ENCODE measurements at regions not wholly inside any gene's neighbourhood (a gene's known extent, or its start where the extent isn't known, plus 50 kb on each side); places are given as distances from the start of the nearest gene placed in this dataset.

GRCh38 chr6:3634280-3634816, 117.2 kb downstream of the PXDC1 start:
- in situ Hi-C loops (cut with HindIII; ENCODE audit: low pct_unique_long_range_greater_than_20kb, low sequenced_read_pairs): no loop called here
- no peak for TF ChIP-seq JUND (IDR thresholded peaks at IDR 0.05; ENCODE audit: low read depth)
- DNase-seq (ENCODE audit: low read depth in 1 of 2, low spot score in 1 of 2): no peak

DNA sequence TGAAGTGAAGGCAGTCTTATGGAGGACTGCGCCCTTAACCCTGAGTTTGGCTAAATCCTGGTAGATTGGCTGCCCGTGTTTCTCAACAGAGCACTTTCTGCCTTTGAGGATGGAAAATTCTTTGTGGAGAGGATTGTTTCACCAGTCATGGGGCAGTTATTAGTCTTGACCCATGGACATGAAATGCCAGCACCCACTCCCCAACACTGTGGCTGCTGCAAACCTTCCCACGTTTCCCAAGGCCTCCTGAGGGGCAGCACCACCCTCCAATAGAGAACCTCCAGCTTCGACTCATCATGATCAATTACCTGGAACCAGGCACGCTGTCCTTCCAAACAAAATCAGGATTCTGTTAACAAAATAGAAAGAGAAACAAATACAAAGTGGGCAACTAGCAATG, 117.8 kb downstream of the PXDC1 start:
- TF ChIP-seq JUND (IDR thresholded peaks at IDR 0.05; ENCODE audit: low read depth): no peak
- DNase-seq (ENCODE audit: low read depth in 1 of 2, low spot score in 1 of 2): no peak
- in situ Hi-C loops (cut with HindIII; ENCODE audit: low pct_unique_long_range_greater_than_20kb, low sequenced_read_pairs): no loop called here

GRCh38 chr6:3631877-3632276, 119.6 kb downstream of the PXDC1 start:
- TF ChIP-seq JUND (IDR thresholded peaks at IDR 0.05; ENCODE audit: low read depth): no peak
- in situ Hi-C loops (cut with HindIII; ENCODE audit: low pct_unique_long_range_greater_than_20kb, low sequenced_read_pairs): no loop called here
- no peak for DNase-seq (ENCODE audit: low read depth in 1 of 2, low spot score in 1 of 2)

GRCh38 chr6:3631186-3631585, 120.3 kb downstream of the PXDC1 start:
- TF ChIP-seq JUND (IDR thresholded peaks at IDR 0.05; ENCODE audit: low read depth): no peak
- DNase-seq (ENCODE audit: low read depth in 1 of 2, low spot score in 1 of 2): no peak
- in situ Hi-C loops (cut with HindIII; ENCODE audit: low pct_unique_long_range_greater_than_20kb, low sequenced_read_pairs): no loop called here

- in situ Hi-C loops (cut with HindIII; ENCODE audit: low pct_unique_long_range_greater_than_20kb, low sequenced_read_pairs): no loop called here
- TF ChIP-seq JUND (IDR thresholded peaks at IDR 0.05; ENCODE audit: low read depth): no peak
- no peak for DNase-seq (ENCODE audit: low read depth in 1 of 2, low spot score in 1 of 2)
These were observed 121.2 kb downstream of the PXDC1 start for GRCh38 chr6:3630258-3630835.

GRCh38 chr6:3627956-3628835, 123.3 kb downstream of the PXDC1 start:
- in situ Hi-C loops (cut with HindIII; ENCODE audit: low pct_unique_long_range_greater_than_20kb, low sequenced_read_pairs): no loop called here
- DNase-seq (ENCODE audit: low read depth in 1 of 2, low spot score in 1 of 2): no peak
- no peak for TF ChIP-seq JUND (IDR thresholded peaks at IDR 0.05; ENCODE audit: low read depth)

- DNase-seq (ENCODE audit: low read depth in 1 of 2, low spot score in 1 of 2): no peak
- no peak for TF ChIP-seq JUND (IDR thresholded peaks at IDR 0.05; ENCODE audit: low read depth)
- in situ Hi-C loops (cut with HindIII; ENCODE audit: low pct_unique_long_range_greater_than_20kb, low sequenced_read_pairs): no loop called here
These were observed 124.0 kb downstream of the PXDC1 start for GRCh38 chr6:3627501-3627900.

GRCh38 chr6:3625980-3626563, 125.4 kb downstream of the PXDC1 start:
- no peak for DNase-seq (ENCODE audit: low read depth in 1 of 2, low spot score in 1 of 2)
- TF ChIP-seq JUND (IDR thresholded peaks at IDR 0.05; ENCODE audit: low read depth): no peak
- in situ Hi-C loops (cut with HindIII; ENCODE audit: low pct_unique_long_range_greater_than_20kb, low sequenced_read_pairs): no loop called here

- TF ChIP-seq JUND (IDR thresholded peaks at IDR 0.05; ENCODE audit: low read depth): no peak
- peak in 1 of 2 experiments; percentile 18 for DNase-seq (ENCODE audit: low read depth in 1 of 2, low spot score in 1 of 2)
- in situ Hi-C loops (cut with HindIII; ENCODE audit: low pct_unique_long_range_greater_than_20kb, low sequenced_read_pairs): no loop called here
These were observed 126.1 kb downstream of the PXDC1 start for GRCh38 chr6:3625149-3625979.

DNA sequence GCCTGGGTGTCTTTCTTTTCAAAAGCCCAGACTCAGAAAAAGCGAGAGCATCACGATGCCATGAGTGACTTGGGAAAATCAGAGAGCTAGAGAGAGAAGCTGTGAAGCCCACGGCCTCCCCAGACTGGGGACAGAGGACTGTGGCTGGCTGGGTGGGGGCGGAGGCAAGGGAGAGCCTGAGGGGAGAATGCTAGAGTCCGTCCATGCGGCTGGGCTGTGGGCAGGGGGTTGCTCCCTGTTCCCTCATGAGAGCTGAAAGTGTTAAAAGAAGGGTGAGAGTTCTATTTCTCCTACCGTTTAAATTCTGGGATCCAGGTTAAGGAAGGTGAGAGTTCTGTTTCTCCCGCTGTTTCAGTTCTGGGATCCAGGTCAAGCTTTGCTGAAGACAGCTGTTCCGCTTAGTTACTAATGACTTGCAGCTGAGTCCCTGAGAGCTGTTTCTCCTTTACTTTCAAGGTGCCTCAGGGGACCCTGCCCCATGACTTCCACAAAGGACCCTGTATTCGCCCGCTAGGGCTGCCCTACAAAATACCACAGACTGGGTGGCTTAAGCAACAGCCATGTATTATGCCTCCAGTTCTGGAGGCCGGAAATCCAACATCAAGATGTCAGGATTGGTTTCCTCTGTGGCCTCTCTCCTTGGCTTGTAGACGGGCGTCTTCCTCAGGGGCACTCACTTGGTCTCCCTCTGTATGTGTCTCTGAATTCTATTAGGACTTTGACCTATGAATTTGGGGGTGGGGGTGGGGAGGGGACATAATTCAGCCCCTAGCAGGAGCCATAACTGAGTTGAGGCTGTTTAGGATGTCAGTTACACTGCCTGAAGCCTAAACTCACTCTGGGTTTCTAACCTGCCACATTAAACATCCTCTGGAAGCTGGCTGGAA, 127.0 kb downstream of the PXDC1 start:
- TF ChIP-seq JUND (IDR thresholded peaks at IDR 0.05; ENCODE audit: low read depth): no peak
- no peak for DNase-seq (ENCODE audit: low read depth in 1 of 2, low spot score in 1 of 2)
- in situ Hi-C loops (cut with HindIII; ENCODE audit: low pct_unique_long_range_greater_than_20kb, low sequenced_read_pairs): no loop called here

DNA sequence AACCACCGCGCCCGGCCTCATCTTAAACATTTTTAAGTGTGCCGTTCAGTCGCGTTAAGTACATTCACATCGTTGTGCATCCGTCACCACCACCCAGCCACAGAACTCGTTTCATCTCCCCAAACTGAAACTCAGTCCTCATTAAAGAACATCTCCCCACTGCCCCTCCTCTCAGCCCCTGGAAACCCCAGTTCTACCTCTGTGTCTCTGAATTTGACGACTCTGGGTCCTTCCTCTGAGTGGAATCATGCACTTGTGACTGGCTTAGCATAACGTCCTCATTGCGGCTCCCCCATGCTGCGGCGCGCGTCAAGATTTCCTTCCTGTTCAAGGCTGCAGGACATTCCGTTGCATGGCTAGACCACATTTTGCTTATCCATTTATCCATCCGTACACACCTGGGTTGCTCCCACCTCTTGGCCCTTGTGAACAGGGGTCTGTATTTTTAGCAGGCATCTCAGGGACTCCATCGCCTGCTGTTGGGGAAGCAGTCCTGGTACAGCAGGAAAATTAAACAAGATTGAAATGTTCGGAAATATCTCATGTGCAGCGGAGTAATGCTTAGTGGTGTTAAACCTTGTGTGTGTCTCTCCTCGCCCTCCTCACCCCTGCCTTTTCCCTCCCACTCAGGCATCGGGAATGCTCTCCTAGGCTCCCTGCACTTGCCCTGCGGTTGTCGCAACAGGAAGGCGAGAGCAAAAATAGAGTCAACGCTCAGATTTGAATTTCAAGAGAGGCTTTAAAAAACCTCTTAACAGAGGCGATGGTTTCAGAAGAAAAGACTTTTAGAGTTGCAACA, 127.9 kb downstream of the PXDC1 start:
- TF ChIP-seq JUND (IDR thresholded peaks at IDR 0.05; ENCODE audit: low read depth): no peak
- DNase-seq (ENCODE audit: low read depth in 1 of 2, low spot score in 1 of 2): no peak
- in situ Hi-C loops (cut with HindIII; ENCODE audit: low pct_unique_long_range_greater_than_20kb, low sequenced_read_pairs): no loop called here

Measured in T47D (cell line).